ENCODE measurements at regions not wholly inside any gene's neighbourhood (a gene's known extent, or its start where the extent isn't known, plus 50 kb on each side); places are given as distances from the start of the nearest gene placed in this dataset.

- WGBS, 5 donors, result 70 to 95% (median 79%) methylated on average over 2 of the region's 2 CpGs
- H3K27ac ChIP-seq, result no peak overlapping the region
- H3K4me3 ChIP-seq, result no peak overlapping the region
- no peaks in the 10 kb centered on the region for H3K36me3 ChIP-seq
- H3K9me3 ChIP-seq, result no peaks in the 10 kb centered on the region
- no peak for DNase-seq
- no peaks in the 10 kb centered on the region for H3K4me1 ChIP-seq
- TF ChIP-seq POLR2AphosphoS5 (IDR thresholded peaks at IDR 0.05), result no peak
- TF ChIP-seq POLR2A (IDR thresholded peaks at IDR 0.05), result no peak
- no peak for TF ChIP-seq CTCF (IDR thresholded peaks at IDR 0.05 in 8 of 11, conservative IDR thresholded peaks at IDR 0.05 in 3 of 11)
- intact Hi-C loops (cut with DNase I; ENCODE audit: low total_unique reads), result no loop called here
- no peaks in the 10 kb centered on the region for H3K27me3 ChIP-seq (replicated peaks in 1 of 7)
Measured at GRCh38 chr2:160862226-160862625, 298.0 kb upstream of the TANK start.

GRCh38 chr2:160868891-160869290 lies 291.3 kb upstream of the TANK start:
- Histone ChIP-seq H3K4me3 (no peak overlapping the region), H3K27ac (no peak overlapping the region), H3K36me3 (no peaks in the 10 kb centered on the region), H3K4me1 (no peaks in the 10 kb centered on the region), H3K9me3 (no peaks in the 10 kb centered on the region), H3K27me3 (replicated peaks in 1 of 7) (no peaks in the 10 kb centered on the region)
- no peak for DNase-seq
- intact Hi-C loops (cut with DNase I; ENCODE audit: low total_unique reads), result no loop called here
- TF ChIP-seq POLR2A (IDR thresholded peaks at IDR 0.05) (no peak), POLR2AphosphoS5 (IDR thresholded peaks at IDR 0.05) (no peak), CTCF (IDR thresholded peaks at IDR 0.05 in 8 of 11, conservative IDR thresholded peaks at IDR 0.05 in 3 of 11) (no peak)
- 67 to 88% (median 83%) methylated on average over 3 of the region's 3 CpGs for WGBS, 5 donors

GRCh38 chr2:160869411-160869810 lies 290.8 kb upstream of the TANK start:
- 15 to 50% (median 23%) methylated on average over 2 of the region's 2 CpGs for WGBS, 5 donors
- TF ChIP-seq CTCF (IDR thresholded peaks at IDR 0.05 in 8 of 11, conservative IDR thresholded peaks at IDR 0.05 in 3 of 11), result no peak
- TF ChIP-seq POLR2A (IDR thresholded peaks at IDR 0.05), result no peak
- no peak for TF ChIP-seq POLR2AphosphoS5 (IDR thresholded peaks at IDR 0.05)
- H3K27me3 ChIP-seq (replicated peaks in 1 of 7), result no peaks in the 10 kb centered on the region
- intact Hi-C loops (cut with DNase I; ENCODE audit: low total_unique reads), result no loop called here
- H3K9me3 ChIP-seq, result no peaks in the 10 kb centered on the region
- H3K36me3 ChIP-seq, result no peaks in the 10 kb centered on the region
- H3K4me1 ChIP-seq, result no peaks in the 10 kb centered on the region
- no peak overlapping the region for H3K4me3 ChIP-seq
- no peak overlapping the region for H3K27ac ChIP-seq
- no peak for DNase-seq

- WGBS, 5 donors, result 62 to 83% (median 70%) methylated on average over 6 of the region's 6 CpGs
- peak overlapping the region in 3 of 8 donors; percentile 22 to 46 (median 40) for H3K27ac ChIP-seq
- no peak for TF ChIP-seq POLR2A (IDR thresholded peaks at IDR 0.05)
- TF ChIP-seq POLR2AphosphoS5 (IDR thresholded peaks at IDR 0.05), result no peak
- no peak for TF ChIP-seq CTCF (IDR thresholded peaks at IDR 0.05 in 8 of 11, conservative IDR thresholded peaks at IDR 0.05 in 3 of 11)
- no peaks in the 10 kb centered on the region for H3K4me1 ChIP-seq
- no peaks in the 10 kb centered on the region for H3K27me3 ChIP-seq (replicated peaks in 1 of 7)
- DNase-seq, result no peak
- H3K36me3 ChIP-seq, result no peaks in the 10 kb centered on the region
- intact Hi-C loops (cut with DNase I; ENCODE audit: low total_unique reads), result no loop called here
- H3K9me3 ChIP-seq, result no peaks in the 10 kb centered on the region
- no peak overlapping the region for H3K4me3 ChIP-seq
Measured at GRCh38 chr2:160870729-160871465, 289.3 kb upstream of the TANK start.
